Right ventricle myocardium superior (tissue), 1 donor: ENCODE measurements at regions not wholly inside any gene's neighbourhood (a gene's known extent, or its start where the extent isn't known, plus 50 kb on each side); places are given as distances from the start of the nearest gene placed in this dataset.

Experiments
- ATAC-seq: fragments of 200-7000 bp; cut with Tn5 transposase; one replicate; pipeline ENCODE4 v1.9.1; 2020; ENCODE audit warnings: mild to moderate bottlenecking; ENCODE audit not compliant: poor library complexity
- DNase-seq: peaks from one replicate; pipeline ENCODE4 v3.0.0-alpha.2; 2020
- intact Hi-C: fragments of 100-400 bp; cut with DNase I; formaldehyde crosslinking; loops from one replicate; pipeline ENCODE4 v1.11.2; 2022
- donor health status: DM: no; HTN: yes; CAD: no; lungs with severe emphysema.

DNA sequence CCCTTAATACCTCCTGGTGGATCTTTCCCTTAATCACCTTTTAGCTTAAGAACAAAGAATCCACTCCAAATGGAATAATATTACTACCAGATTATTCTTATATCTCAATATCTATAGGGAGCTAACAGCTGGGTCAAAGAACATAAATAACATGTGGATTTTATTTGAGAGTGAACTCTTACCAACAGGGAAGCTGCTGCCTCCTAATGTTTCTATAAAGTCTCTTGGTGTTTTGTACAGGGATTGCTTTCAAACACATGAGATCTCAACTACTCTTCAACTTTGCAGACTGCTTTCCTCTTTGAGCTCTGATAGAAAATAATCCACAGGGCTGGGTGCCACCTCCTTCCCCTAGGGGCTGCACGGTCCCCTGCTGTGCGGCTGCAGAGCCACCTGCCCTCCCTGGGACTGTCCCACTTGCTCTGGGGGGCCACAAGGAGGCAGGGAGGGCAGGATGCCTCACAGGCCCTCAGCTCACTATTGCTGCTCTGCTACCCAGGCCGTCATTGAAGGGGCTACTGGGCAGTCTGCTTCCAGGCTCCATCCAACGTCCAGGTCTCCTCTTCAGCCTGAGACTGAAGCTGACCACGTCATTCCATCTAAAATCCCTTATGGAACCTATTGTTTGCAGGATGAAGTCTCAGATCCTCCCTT, 191.2 kb downstream of the CXCL12 start:
- ATAC-seq (no peak), DNase-seq (no peak)
- intact Hi-C loops, result no loop called here

DNA sequence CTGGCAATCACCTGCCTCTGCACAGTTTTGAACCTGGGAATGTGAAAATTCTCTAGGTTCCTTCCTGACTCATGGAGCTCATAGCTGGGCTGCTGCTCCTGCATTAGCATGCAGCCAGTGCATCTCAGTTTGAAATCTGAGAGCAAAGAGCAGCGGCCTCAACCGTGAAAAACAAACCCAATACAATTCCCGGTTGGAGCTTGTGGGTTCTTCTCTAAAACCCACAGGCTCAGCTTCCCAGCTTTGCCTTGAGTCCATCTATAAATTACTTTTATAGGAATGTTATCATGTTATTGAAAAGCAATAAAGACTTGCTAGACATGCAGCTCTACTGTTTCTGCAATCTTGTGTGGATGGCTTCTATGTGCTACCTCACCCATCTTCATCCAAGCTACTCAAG, 191.7 kb downstream of the CXCL12 start:
- intact Hi-C loops, result no loop called here
- ATAC-seq (no peak), DNase-seq (no peak)

DNA sequence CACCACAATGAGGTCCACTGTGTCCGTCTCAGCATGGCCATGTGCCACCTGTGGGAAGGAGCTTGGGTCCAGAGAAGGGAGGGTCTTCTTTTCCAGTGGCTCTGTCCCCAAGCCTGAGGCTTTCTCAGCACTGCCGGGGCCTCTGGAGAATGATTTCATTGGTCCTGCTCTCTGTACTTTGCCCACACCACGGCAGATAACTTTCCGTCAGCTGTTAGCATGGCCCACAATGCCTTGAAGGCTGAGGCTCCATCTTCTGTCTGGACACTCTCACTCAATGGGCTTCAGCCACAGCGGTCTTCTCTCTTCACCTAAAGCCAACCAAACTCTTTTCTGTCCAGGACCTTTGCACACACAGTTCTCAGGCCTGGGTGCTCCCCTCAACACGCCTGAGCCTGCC, 192.5 kb downstream of the CXCL12 start:
- ATAC-seq, result no peak
- DNase-seq, result no peak
- intact Hi-C loops, result no loop called here

DNA sequence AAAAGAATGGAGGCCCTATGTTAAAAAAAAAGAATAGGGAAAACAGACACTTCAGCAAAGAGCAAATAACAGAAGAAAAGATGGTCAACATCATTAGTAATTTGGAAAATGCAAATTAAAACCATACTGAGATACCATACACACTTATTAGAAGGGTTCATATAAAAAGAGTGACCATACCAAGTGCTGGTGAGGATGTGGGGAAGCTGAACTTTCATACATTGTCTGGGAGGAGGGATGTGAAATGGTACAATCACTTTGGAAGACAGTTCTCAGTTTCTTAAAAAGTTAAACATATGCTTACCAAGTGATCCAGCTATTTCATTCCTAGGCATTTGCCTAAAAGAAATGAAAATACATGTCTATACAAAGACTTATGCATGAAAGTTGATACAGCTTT, 194.4 kb downstream of the CXCL12 start:
- no peak for DNase-seq
- intact Hi-C loops, result no loop called here
- ATAC-seq, result no peak

DNA sequence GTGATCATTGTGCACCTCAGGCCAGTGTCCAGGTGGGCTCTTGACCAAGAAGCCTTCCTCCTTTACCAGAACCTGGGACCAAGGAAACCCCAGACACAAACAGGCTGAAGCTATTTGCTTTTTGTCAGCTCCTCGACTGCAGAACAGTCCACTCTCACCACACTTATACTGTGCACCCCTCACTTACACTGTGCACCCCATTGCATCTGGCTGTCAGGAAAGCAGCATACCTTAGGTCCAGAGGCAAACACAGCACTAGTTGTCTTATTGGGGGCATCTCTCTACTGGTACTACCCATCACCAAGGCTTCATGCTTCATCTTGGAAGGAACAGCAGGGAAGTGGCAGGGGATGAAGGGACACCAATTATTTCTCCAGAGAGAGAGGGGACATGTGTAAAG, 198.1 kb downstream of the CXCL12 start:
- ATAC-seq, result no peak
- DNase-seq, result no peak
- intact Hi-C loops, result no loop called here

DNA sequence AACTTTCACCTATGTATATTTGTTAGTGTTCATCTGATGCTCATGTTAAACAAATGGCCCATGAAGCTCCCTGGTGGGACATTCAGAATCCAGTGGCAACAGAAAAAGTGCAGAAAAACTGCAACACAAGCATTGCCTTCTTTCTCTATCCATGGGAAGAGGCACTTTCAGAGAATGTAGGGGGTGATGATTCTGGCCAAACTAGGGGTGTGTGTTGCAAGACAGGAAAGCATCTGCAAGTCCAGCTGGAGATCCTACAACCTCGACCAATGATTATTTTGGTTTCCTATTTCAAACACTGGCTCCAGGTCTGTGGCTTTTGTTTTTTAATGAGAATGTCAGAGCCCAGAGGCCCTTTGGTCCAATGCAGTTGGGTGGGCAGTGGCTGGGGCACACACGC, 198.7 kb downstream of the CXCL12 start:
- peak; percentile 67 for ATAC-seq
- intact Hi-C loops, result no loop called here

DNA sequence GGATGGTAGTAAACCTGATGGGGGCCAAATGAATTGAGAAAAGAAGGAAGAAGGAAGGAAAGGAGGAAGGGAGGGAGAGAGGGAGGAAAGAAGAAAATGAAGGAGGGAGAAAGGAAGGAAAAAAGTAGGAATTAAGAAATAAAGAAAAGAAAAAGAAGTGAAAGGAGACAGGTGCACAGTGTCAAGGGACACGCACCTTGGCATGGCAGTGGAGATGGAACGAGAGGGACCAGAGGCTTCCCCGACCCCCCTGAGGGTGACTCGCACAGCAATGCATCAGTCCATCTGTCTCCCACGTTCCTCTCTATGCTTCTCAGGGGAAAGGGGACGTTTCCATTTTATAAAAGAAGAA, 199.6 kb downstream of the CXCL12 start:
- intact Hi-C loops, result no loop called here
- ATAC-seq (no peak), DNase-seq (no peak)

More for the DNA sequence above, 198.7 kb downstream of the CXCL12 start:
- DNase-seq, result no peak

DNA sequence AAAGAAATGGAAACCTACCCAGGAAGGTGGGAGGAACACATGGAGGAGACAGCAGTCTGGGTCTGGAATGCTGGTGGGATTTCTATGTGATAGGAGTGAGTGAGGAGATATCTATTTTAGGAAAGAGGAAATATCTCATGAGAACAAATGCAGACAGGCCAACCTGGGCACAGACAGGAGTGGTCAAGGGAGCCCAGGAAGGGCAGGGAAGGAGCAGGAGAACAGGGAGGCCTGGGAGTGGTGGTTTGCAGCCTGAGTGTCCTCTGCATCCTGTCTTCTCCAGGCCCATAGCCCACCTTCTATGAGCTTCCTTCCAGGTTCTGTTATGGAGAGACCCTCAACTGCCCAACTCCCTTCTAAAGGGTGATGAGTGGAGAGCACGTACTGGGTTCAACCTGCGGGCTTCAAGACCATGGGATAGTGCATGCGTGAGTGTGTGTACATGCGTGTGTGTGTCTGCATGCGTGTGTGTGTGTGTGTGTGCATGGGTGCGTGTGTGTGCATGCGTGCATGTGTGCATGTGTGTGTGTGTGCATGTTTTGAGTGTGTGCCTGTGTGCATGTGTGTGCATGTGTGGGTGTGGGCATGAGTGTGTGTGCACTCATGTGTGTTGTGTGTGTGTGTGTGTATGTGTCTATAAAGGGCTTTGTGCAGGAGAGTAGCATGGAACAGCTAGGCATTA, 200.1 kb downstream of the CXCL12 start:
- DNase-seq (no peak), ATAC-seq (no peak)
- intact Hi-C loops, result no loop called here

DNA sequence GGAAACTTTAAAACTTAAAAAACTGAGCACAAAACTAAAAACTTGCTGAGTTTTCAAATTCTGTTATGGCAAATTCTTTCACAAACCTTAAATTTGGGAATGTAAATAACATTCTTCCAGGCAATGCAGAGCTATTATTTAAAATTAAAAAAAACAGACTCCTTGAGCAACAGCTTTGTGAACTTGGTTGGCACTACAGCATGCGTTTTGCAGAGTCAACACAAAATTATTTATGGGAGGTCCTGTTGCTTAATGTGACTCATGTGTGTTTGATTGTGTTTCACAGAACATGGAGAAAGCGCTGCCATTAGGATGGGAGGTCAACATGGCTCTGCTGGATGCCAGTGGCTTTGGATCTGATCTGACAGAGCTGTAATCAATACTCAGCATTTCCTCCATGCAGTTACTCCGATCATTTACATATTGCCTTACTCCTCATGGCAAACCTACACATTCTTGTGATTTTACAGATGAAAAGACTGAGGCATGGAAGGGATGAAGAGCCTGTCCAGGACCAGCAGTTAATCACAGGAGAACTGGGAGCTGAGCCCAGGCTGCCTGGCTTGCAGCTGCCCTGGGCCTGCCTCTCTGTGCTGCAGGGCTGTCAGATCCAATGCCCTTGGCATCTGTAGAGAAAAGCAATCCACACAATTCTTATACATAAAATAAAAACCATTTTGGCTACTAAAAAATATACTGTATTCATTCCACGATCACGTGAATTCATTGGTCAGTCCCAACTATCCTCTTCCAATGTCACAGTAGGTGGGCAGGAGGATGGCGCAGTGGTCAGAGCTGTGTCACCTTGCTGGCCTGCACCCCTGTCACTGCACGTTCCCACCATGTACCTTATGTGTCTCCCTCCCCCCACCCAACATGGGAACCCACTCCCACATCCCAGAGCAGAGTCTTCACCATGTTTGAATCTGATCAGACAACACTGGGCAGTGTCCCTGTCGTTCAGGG, 200.9 kb downstream of the CXCL12 start:
- intact Hi-C loops, result no loop called here
- ATAC-seq (no peak), DNase-seq (no peak)

DNA sequence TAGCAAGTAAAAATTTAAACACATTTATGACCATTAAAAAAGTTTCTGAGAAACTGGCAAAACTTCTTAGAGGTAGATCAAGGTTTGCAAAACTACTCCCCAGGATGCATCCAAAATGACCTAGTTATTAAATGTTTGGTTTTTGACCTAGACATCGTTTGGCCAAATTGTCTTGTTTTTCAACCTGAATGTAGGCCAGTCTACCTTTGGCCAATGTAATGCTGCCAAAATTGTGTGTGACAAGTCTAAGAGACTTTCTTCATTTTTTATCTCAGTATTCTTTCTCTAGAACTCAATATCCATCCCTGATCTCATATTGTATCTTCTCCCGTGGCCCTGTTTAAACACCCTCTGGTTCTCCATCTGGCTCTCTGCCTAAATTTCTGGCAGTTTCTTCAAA, 202.0 kb downstream of the CXCL12 start:
- intact Hi-C loops, result no loop called here
- ATAC-seq (no peak), DNase-seq (no peak)

DNA sequence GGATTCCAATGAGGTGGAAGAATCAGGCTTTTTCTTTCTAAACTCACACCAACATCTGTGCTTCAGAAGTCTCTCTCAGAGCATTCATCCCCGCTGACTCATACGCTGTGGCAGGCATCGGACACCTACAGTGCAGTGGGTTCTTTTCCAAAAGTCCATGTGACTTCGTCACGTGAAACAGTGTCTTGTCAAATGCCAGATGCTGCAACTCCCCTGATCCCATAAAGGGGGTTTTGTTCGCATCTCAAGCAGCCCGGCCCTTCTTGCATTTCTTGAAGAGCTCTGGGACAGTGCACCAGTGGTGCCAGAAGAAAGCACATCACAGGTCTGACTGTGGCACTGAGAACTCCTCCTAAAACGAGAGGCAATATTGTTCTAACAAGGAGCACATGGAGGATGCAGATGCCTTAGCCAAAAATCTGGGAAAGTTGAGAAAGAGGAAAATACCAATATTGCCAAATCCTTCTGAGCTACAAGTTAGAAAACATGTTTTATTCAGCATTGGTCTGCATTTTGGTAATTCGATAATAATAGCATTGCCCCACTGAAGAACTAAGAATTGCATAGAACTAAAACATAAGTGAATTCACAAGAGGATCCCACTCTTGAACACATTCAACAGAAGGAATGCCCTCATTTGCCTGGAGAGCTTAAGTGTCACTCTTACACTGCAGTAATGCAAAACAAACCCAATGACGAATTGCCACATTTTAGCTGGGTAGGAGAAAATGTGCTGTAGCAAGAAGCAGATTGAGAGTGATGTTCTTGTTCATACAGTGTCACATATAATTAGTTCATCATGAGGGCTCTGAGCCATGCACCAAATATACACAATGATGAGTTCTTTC, 204.4 kb downstream of the CXCL12 start:
- ATAC-seq (peak; percentile 79), DNase-seq (no peak)

DNA sequence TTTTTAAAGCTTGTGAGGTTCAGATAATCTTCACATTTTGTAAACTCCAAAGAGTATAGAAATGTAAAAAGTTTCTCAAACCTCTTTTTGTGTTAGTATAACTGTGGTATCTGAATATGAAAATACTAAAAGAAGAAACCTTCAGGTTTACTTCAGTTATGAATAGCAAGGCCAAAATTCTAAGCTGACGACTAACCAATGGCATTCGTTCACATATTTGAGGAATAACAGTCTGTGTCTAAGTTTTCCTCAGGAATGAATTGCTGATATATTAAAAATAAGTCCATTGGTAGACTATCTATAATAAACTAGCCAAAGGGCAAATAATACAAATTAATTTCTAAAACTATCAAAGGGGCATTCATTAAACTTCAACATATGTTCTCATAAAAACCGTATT, 206.0 kb downstream of the CXCL12 start:
- intact Hi-C loops, result no loop called here

More for the DNA sequence above, 204.4 kb downstream of the CXCL12 start:
- intact Hi-C loops, result no loop called here

DNA sequence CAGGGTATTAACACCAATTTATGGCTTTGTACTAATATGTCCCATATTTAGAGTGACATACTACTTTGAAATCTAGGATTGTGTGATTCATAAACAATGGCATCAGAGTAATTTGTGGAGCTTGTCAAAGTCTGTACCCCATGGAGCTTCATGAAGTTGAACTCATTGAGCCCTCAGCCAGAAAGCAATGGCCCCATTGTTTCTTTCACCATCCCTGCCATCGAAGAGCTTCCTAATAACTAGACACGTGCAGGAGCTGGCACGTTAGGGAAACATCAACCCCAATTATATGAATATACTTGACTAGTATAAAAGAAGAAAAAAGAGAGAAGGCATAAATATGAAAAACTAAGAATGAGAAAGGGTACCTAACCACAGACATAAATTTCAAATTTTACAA, 206.6 kb downstream of the CXCL12 start:
- ATAC-seq, result no peak
- no peak for DNase-seq
- intact Hi-C loops, result no loop called here

More for the DNA sequence above, 206.0 kb downstream of the CXCL12 start:
- ATAC-seq (no peak), DNase-seq (no peak)

DNA sequence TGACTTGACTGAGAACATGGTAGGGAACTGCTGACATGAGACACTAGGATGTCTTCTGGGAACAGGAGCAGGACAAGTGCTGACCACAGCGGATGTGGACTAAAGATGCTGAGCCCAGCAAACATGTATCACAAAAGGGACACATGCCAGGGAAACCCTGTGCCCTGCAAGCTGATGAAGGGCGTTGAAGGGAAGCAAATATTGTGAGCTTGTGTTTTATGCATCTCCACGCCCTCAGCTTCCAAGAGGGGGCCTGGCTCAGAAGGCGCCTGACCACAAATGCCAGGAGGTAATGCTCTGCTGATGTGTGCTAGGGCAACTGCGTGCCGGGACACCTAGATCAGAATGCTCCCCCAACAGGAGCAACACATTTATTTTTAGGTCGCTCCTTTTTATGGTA, 207.3 kb downstream of the CXCL12 start:
- ATAC-seq (no peak), DNase-seq (no peak)
- intact Hi-C loops, result no loop called here

DNA sequence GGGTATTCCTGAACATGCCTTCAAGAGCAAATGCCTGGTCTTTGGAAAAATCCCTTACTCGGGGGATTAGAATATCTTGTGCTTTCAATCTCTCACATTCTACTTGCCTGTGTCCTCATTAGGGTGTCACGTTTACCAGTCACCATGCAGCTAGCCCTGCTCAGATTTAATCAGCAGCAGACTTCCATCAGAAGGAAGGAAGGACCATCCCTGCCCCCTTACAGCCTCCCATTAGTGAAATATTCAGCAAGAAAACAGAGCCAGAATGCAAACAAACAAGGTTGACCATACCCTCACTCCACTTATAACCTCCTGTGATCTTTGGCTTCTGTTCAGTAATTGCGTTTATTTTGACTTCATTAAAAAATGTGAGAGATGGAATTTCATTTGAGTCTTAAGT, 208.6 kb downstream of the CXCL12 start:
- DNase-seq, result no peak
- no peak for ATAC-seq
- intact Hi-C loops, result no loop called here

DNA sequence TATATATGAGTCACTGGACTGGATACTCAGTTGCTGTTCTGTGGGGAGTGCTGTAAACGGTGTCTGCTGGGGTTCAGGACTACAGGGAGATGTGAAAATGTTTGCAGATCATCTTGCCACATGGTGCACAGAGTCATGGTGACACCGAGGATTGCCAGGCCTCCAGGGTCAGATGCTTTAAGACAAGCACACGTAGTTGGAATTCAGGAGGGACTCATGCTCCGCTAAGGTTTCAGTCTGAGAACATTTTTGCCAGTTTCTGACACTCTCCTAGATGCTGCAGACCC, 211.3 kb downstream of the CXCL12 start:
- intact Hi-C loops, result no loop called here
- DNase-seq (no peak), ATAC-seq (no peak)

DNA sequence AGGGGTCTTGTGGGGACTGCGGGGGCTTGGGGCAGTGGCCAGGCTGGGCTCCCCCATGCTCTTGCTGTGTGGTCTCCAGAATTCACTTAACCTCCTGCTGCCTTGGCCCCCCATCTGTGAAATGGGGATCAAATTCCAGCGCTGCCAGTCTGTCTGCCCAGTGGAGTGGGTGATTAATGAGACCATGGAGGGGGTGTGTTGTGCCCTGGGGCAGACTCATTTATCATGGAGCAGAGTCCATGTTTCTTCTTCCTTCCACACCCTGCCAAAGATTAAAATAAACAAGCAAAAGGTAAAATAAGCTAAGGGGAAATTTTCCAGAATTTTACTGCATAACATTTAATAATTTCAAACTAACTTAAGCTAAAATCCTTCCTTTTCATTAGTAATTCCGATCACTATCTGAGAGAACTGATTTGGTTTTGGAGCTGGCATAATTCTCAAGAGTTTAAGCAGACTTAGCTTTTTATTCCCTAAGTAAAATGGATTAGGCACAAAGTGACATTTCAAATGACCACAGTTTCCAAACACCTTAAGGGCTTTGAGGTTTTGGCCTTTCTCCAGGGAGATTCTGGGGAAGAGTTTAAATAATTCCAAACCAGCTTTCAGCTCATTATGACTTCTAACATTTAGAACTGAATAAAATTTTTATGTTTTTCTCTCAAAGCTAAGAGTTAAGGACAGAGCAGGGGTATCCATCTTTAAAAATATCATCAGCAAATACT, 211.9 kb downstream of the CXCL12 start:
- ATAC-seq, result peak; percentile 8
- intact Hi-C loops, result no loop called here
- DNase-seq, result no peak

DNA sequence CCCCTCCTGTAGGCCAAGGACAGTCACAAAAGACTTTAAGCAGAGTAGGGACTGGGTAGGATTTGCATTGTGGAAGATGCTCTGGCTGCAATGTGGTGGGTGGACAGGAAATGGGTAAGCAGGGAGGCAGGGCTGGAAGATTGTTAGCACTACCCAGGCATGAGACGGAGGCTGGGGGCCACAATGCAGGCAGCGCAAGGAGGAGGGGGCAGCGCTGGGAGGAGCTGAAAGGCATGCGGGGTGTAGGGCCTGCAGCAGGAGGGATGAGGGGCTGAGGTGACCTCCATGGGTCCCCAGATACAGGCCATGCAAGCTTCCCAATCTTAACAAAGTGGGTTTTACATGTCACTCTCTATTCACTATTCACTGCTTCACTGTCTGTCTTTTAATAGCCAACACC, 213.1 kb downstream of the CXCL12 start:
- ATAC-seq (no peak), DNase-seq (no peak)
- intact Hi-C loops, result no loop called here

DNA sequence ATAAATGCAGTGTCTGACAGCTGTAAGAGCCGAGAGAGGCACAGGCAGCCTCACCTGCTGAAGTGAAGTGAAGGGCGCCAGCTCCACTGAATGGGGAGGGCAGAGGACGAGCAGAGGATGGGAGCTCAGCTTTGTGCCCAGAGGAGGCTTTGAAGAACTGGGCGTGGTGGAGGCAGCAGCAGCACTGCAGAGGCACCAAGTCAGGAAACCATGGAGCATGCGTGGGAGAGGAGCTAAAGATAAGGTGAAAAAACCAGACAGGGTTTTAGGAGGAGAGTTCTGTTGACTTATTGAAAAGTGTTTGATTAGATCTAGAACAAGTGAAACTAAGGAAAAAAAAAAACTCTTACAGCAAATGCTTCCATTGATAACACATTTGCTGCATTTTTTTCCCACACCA, 216.4 kb downstream of the CXCL12 start:
- intact Hi-C loops, result no loop called here
- ATAC-seq (no peak), DNase-seq (no peak)
